ENCODE measurements at regions not wholly inside any gene's neighbourhood (a gene's known extent, or its start where the extent isn't known, plus 50 kb on each side); places are given as distances from the start of the nearest gene placed in this dataset.

- POLR2A ChIA-PET = no interaction called here
- TF ChIP-seq POLR2AphosphoS5 (IDR thresholded peaks at IDR 0.05; ENCODE audit: insufficient read depth, low read depth, low read length) (no peak), POLR2A (IDR thresholded peaks at IDR 0.05; ENCODE audit: low read depth, low read length) (no peak), GATA2 (IDR thresholded peaks at IDR 0.05; ENCODE audit: insufficient read depth, insufficient read length, low read depth, low read length) (no peak), MYC (IDR thresholded peaks at IDR 0.05; ENCODE audit: low read depth, low read length) (no peak), EZH2 (IDR thresholded peaks at IDR 0.05; ENCODE audit: borderline replicate concordance, low read depth, low read length, severe bottlenecking) (no peak), MAX (IDR thresholded peaks at IDR 0.05; ENCODE audit: insufficient read depth, insufficient read length) (no peak), JUN (IDR thresholded peaks at IDR 0.05; ENCODE audit: borderline replicate concordance, insufficient read depth, insufficient read length, low read depth) (no peak), CTCF (IDR thresholded peaks at IDR 0.05; ENCODE audit: extremely low read depth in 1 of 2, insufficient read depth in 1 of 2, low read depth in 1 of 2, low read length in 2 of 2) (no peak), FOS (IDR thresholded peaks at IDR 0.05; ENCODE audit: borderline replicate concordance, insufficient read depth, low read length) (no peak)
- H3K27ac ChIP-seq (ENCODE audit: insufficient read depth, low read depth, low read length) = no peak overlapping the region
- CTCF ChIA-PET = no interaction called here
- DNase-seq (ENCODE audit: low read depth, low spot score) (no peak), FAIRE-seq (no peak)
- no peaks in the 10 kb centered on the region for H3K9me1 ChIP-seq (replicated peaks; ENCODE audit: control insufficient read depth, extremely low read depth, insufficient read depth, low read length)
- no TSS peak for BruUV-seq (replicated peaks)
- H2AFZ ChIP-seq (ENCODE audit: low read depth, low read length) = no peak overlapping the region
- H3K79me2 ChIP-seq (ENCODE audit: control insufficient read depth, insufficient read depth, low read length) = no peaks in the 10 kb centered on the region
- no peak overlapping the region for H3K4me2 ChIP-seq (ENCODE audit: insufficient read depth, low read length)
- dilution Hi-C loops (cut with MboI; ENCODE audit: extremely low pct_ligation_motif_present, low sequenced_read_pairs) = no loop called here
- no peaks in the 10 kb centered on the region for H4K20me1 ChIP-seq (replicated peaks; ENCODE audit: control insufficient read depth, extremely low read depth, insufficient read depth, low read length)
- H3K36me3 ChIP-seq (ENCODE audit: control insufficient read depth in 2 of 2, extremely low read depth in 1 of 2, insufficient read depth in 2 of 2, low read length in 2 of 2) = no peaks in the 10 kb centered on the region
- H3K27me3 ChIP-seq (ENCODE audit: control insufficient read depth in 2 of 2, insufficient read depth in 2 of 2, low read length in 2 of 2) = no peaks in the 10 kb centered on the region
- intact Hi-C loops (cut with micrococcal nuclease) = no loop called here
- no peaks in the 10 kb centered on the region for H3K9me3 ChIP-seq (replicated peaks; ENCODE audit: control insufficient read depth, insufficient read depth, low read length)
- no peak overlapping the region for H3K4me3 ChIP-seq (replicated peaks in 1 of 3; ENCODE audit: insufficient read depth in 1 of 3, low read depth in 1 of 3, low read length in 3 of 3)
- no peak overlapping the region for H3K9ac ChIP-seq (replicated peaks; ENCODE audit: extremely low read depth, insufficient read depth, low read length)
- H3K4me1 ChIP-seq (ENCODE audit: control insufficient read depth, extremely low read depth, insufficient read depth, low read length) = no peaks in the 10 kb centered on the region
Measured at GRCh38 chr16:55072976-55073375, 142.3 kb downstream of the IRX5 start.

Measured in endothelial cell of umbilical vein (primary cell).